GM23338 (cell line): ENCODE measurements at regions not wholly inside any gene's neighbourhood (a gene's known extent, or its start where the extent isn't known, plus 50 kb on each side); places are given as distances from the start of the nearest gene placed in this dataset.

Experiments used
- CREB1 ChIP-seq: fragments of 250-450 bp; sonication (Bioruptor Pico); IDR thresholded peaks from 2 replicates; pipeline ENCODE4 v1.5.0; 2020; ENCODE audit warnings: low read depth, mild to moderate bottlenecking, moderate library complexity
- EZH2 ChIP-seq: fragments of 200-600 bp; sonication (generic); IDR thresholded peaks from one replicate; pipeline ENCODE4 v1.8.0; 2017; ENCODE audit warnings: antibody characterized with exemption, mild to moderate bottlenecking, low read depth; ENCODE audit not compliant: unreplicated experiment
- EZH2phosphoT487 ChIP-seq: fragments of 200-600 bp; sonication (generic); IDR thresholded peaks from one replicate; pipeline ENCODE4 v1.8.1; 2018; ENCODE audit warnings: antibody characterized with exemption; ENCODE audit not compliant: unreplicated experiment
- NANOG ChIP-seq: IDR thresholded peaks from 2 replicates; pipeline ENCODE4 v1.6.1; 2016; ENCODE audit warnings: antibody characterized with exemption, borderline replicate concordance
- POLR2AphosphoS5 ChIP-seq: IDR thresholded peaks from 2 replicates; pipeline ENCODE4 v1.6.1; 2016; ENCODE audit warnings: antibody characterized with exemption, low read depth
- STAT1 ChIP-seq: IDR thresholded peaks from one replicate; pipeline ENCODE4 v1.6.1; 2016; ENCODE audit warnings: antibody characterized with exemption; ENCODE audit not compliant: unreplicated experiment
- ZNF114 ChIP-seq: fragments of 250-450 bp; sonication (Bioruptor Pico); IDR thresholded peaks from 2 replicates; pipeline ENCODE4 v1.5.0; 2020; ENCODE audit warnings: mild to moderate bottlenecking, moderate library complexity
- ZNF331 ChIP-seq: fragments of 250-450 bp; sonication (Bioruptor Pico); IDR thresholded peaks from 2 replicates; pipeline ENCODE4 v1.5.0; 2020; ENCODE audit warnings: low read depth, mild to moderate bottlenecking, moderate library complexity
- TF ChIP-seq, protein P1 (sequence below), 2 experiments: fragments of 200-600 bp in 1 of 2; sonication (generic) in 1 of 2; conservative IDR thresholded peaks; 2 replicates each; pipeline versions ENCODE4 v1.5.1 to v1.6.1; 2016 to 2017; ENCODE audit warnings: antibody characterized with exemption in 2 of 2, low read depth in 2 of 2, mild to moderate bottlenecking in 2 of 2, moderate library complexity in 1 of 2
- TF ChIP-seq, protein P2 (sequence below): IDR thresholded peaks from 2 replicates; pipeline ENCODE4 v1.6.1; 2016; ENCODE audit warnings: antibody characterized with exemption
- TF ChIP-seq, protein P3 (sequence below): IDR thresholded peaks from one replicate; pipeline ENCODE4 v1.6.1; 2018; ENCODE audit warnings: antibody characterized with exemption; ENCODE audit not compliant: unreplicated experiment
- TF ChIP-seq, protein P4 (sequence below): fragments of 250-450 bp; sonication (Bioruptor Pico); IDR thresholded peaks from 2 replicates; pipeline ENCODE4 v1.5.0; 2020; ENCODE audit warnings: mild to moderate bottlenecking, moderate library complexity

DNA sequence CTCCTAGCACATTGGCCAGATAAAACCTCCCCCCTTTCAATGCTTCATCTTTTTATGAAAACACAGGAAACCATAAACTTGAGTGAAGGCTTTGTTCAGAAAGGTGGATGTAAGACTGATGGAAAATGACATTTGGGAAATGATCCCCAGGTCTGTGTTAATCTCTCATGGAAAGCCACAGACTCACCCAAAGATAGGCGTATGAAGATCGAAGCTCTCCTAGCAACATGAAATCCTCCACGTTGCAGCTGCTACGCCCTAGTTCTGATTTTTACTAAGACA is 63.4 kb upstream of the PTGR2 start:
- TF ChIP-seq, protein P1, sequence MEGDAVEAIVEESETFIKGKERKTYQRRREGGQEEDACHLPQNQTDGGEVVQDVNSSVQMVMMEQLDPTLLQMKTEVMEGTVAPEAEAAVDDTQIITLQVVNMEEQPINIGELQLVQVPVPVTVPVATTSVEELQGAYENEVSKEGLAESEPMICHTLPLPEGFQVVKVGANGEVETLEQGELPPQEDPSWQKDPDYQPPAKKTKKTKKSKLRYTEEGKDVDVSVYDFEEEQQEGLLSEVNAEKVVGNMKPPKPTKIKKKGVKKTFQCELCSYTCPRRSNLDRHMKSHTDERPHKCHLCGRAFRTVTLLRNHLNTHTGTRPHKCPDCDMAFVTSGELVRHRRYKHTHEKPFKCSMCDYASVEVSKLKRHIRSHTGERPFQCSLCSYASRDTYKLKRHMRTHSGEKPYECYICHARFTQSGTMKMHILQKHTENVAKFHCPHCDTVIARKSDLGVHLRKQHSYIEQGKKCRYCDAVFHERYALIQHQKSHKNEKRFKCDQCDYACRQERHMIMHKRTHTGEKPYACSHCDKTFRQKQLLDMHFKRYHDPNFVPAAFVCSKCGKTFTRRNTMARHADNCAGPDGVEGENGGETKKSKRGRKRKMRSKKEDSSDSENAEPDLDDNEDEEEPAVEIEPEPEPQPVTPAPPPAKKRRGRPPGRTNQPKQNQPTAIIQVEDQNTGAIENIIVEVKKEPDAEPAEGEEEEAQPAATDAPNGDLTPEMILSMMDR (conservative IDR thresholded peaks at IDR 0.05; ENCODE audit: low read depth in 2 of 2), result no peak
- TF ChIP-seq, protein P2, sequence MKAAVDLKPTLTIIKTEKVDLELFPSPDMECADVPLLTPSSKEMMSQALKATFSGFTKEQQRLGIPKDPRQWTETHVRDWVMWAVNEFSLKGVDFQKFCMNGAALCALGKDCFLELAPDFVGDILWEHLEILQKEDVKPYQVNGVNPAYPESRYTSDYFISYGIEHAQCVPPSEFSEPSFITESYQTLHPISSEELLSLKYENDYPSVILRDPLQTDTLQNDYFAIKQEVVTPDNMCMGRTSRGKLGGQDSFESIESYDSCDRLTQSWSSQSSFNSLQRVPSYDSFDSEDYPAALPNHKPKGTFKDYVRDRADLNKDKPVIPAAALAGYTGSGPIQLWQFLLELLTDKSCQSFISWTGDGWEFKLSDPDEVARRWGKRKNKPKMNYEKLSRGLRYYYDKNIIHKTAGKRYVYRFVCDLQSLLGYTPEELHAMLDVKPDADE, result no peak
- TF ChIP-seq, protein P3, sequence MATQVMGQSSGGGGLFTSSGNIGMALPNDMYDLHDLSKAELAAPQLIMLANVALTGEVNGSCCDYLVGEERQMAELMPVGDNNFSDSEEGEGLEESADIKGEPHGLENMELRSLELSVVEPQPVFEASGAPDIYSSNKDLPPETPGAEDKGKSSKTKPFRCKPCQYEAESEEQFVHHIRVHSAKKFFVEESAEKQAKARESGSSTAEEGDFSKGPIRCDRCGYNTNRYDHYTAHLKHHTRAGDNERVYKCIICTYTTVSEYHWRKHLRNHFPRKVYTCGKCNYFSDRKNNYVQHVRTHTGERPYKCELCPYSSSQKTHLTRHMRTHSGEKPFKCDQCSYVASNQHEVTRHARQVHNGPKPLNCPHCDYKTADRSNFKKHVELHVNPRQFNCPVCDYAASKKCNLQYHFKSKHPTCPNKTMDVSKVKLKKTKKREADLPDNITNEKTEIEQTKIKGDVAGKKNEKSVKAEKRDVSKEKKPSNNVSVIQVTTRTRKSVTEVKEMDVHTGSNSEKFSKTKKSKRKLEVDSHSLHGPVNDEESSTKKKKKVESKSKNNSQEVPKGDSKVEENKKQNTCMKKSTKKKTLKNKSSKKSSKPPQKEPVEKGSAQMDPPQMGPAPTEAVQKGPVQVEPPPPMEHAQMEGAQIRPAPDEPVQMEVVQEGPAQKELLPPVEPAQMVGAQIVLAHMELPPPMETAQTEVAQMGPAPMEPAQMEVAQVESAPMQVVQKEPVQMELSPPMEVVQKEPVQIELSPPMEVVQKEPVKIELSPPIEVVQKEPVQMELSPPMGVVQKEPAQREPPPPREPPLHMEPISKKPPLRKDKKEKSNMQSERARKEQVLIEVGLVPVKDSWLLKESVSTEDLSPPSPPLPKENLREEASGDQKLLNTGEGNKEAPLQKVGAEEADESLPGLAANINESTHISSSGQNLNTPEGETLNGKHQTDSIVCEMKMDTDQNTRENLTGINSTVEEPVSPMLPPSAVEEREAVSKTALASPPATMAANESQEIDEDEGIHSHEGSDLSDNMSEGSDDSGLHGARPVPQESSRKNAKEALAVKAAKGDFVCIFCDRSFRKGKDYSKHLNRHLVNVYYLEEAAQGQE, result no peak
- TF ChIP-seq POLR2AphosphoS5 (no peak), EZH2phosphoT487 (no peak), ZNF114 (CRISPR knock-in tag) (no peak), EZH2 (no peak), ZNF331 (CRISPR knock-in tag) (no peak), CREB1 (CRISPR knock-in tag) (no peak), NANOG (no peak), STAT1 (no peak)
- TF ChIP-seq, protein P4, sequence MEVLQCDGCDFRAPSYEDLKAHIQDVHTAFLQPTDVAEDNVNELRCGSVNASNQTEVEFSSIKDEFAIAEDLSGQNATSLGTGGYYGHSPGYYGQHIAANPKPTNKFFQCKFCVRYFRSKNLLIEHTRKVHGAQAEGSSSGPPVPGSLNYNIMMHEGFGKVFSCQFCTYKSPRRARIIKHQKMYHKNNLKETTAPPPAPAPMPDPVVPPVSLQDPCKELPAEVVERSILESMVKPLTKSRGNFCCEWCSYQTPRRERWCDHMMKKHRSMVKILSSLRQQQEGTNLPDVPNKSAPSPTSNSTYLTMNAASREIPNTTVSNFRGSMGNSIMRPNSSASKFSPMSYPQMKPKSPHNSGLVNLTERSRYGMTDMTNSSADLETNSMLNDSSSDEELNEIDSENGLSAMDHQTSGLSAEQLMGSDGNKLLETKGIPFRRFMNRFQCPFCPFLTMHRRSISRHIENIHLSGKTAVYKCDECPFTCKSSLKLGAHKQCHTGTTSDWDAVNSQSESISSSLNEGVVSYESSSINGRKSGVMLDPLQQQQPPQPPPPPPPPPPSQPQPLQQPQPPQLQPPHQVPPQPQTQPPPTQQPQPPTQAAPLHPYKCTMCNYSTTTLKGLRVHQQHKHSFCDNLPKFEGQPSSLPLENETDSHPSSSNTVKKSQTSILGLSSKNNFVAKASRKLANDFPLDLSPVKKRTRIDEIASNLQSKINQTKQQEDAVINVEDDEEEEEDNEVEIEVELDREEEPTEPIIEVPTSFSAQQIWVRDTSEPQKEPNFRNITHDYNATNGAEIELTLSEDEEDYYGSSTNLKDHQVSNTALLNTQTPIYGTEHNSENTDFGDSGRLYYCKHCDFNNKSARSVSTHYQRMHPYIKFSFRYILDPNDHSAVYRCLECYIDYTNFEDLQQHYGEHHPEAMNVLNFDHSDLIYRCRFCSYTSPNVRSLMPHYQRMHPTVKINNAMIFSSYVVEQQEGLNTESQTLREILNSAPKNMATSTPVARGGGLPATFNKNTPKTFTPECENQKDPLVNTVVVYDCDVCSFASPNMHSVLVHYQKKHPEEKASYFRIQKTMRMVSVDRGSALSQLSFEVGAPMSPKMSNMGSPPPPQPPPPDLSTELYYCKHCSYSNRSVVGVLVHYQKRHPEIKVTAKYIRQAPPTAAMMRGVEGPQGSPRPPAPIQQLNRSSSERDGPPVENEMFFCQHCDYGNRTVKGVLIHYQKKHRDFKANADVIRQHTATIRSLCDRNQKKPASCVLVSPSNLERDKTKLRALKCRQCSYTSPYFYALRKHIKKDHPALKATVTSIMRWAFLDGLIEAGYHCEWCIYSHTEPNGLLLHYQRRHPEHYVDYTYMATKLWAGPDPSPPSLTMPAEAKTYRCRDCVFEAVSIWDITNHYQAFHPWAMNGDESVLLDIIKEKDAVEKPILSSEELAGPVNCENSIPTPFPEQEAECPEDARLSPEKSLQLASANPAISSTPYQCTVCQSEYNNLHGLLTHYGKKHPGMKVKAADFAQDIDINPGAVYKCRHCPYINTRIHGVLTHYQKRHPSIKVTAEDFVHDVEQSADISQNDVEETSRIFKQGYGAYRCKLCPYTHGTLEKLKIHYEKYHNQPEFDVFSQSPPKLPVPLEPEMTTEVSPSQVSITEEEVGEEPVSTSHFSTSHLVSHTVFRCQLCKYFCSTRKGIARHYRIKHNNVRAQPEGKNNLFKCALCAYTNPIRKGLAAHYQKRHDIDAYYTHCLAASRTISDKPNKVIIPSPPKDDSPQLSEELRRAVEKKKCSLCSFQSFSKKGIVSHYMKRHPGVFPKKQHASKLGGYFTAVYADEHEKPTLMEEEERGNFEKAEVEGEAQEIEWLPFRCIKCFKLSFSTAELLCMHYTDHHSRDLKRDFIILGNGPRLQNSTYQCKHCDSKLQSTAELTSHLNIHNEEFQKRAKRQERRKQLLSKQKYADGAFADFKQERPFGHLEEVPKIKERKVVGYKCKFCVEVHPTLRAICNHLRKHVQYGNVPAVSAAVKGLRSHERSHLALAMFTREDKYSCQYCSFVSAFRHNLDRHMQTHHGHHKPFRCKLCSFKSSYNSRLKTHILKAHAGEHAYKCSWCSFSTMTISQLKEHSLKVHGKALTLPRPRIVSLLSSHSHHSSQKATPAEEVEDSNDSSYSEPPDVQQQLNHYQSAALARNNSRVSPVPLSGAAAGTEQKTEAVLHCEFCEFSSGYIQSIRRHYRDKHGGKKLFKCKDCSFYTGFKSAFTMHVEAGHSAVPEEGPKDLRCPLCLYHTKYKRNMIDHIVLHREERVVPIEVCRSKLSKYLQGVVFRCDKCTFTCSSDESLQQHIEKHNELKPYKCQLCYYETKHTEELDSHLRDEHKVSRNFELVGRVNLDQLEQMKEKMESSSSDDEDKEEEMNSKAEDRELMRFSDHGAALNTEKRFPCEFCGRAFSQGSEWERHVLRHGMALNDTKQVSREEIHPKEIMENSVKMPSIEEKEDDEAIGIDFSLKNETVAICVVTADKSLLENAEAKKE (CRISPR knock-in tag), result no peak
